Nephron (organoid): ENCODE measurements at regions not wholly inside any gene's neighbourhood (a gene's known extent, or its start where the extent isn't known, plus 50 kb on each side); places are given as distances from the start of the nearest gene placed in this dataset.

Experiments used
- H3K27ac Mint-ChIP-seq, 3 experiments: 2 replicates each; pipeline ENCODE4 v1.8.0; 2020; ENCODE audit warnings: mixed read lengths in 3 of 3, mild to moderate bottlenecking in 2 of 3, moderate library complexity in 1 of 3
- H3K27me3 Mint-ChIP-seq: 2 replicates; pipeline ENCODE4 v1.8.0; 2021; ENCODE audit warnings: low read depth, mild to moderate bottlenecking, moderate library complexity, mixed read lengths
- H3K36me3 Mint-ChIP-seq: 2 replicates; pipeline ENCODE4 v1.8.0; 2020; ENCODE audit warnings: low read depth, mixed read lengths
- H3K4me1 Mint-ChIP-seq: 2 replicates; pipeline ENCODE4 v1.8.0; 2020; ENCODE audit warnings: mixed read lengths
- H3K4me3 Mint-ChIP-seq, 3 experiments: 2 replicates each; pipeline ENCODE4 v1.8.0; 2020; ENCODE audit warnings: mild to moderate bottlenecking in 3 of 3, mixed read lengths in 3 of 3, moderate library complexity in 2 of 3
- H3K9me3 Mint-ChIP-seq: 2 replicates; pipeline ENCODE4 v1.8.0; 2020; ENCODE audit warnings: mixed read lengths
- TF ChIP-seq, protein P1 (sequence below), 3 experiments: fragments of 200-600 bp; sonication (generic); IDR thresholded peaks; one replicate each; pipeline ENCODE4 v1.5.0; 2021; ENCODE audit warnings: antibody characterized with exemption in 3 of 3; ENCODE audit not compliant: unreplicated experiment in 3 of 3

- Mint-ChIP-seq H3K4me1 (peaks cover 32% of the 10 kb centered on the region), H3K9me3 (no peaks in the 10 kb centered on the region), H3K36me3 (no peaks in the 10 kb centered on the region), H3K27ac (peak overlapping the region in 1 of 3 experiments; percentile 39), H3K4me3 (no peak overlapping the region), H3K27me3 (no peaks in the 10 kb centered on the region)
- TF ChIP-seq, protein P1, sequence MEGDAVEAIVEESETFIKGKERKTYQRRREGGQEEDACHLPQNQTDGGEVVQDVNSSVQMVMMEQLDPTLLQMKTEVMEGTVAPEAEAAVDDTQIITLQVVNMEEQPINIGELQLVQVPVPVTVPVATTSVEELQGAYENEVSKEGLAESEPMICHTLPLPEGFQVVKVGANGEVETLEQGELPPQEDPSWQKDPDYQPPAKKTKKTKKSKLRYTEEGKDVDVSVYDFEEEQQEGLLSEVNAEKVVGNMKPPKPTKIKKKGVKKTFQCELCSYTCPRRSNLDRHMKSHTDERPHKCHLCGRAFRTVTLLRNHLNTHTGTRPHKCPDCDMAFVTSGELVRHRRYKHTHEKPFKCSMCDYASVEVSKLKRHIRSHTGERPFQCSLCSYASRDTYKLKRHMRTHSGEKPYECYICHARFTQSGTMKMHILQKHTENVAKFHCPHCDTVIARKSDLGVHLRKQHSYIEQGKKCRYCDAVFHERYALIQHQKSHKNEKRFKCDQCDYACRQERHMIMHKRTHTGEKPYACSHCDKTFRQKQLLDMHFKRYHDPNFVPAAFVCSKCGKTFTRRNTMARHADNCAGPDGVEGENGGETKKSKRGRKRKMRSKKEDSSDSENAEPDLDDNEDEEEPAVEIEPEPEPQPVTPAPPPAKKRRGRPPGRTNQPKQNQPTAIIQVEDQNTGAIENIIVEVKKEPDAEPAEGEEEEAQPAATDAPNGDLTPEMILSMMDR (IDR thresholded peaks at IDR 0.05; ENCODE audit: unreplicated experiment in 3 of 3) = no peak
Measured at GRCh38 chr6:154594496-154595198, 84.2 kb upstream of the CNKSR3 start.

- Mint-ChIP-seq H3K27ac (peak overlapping the region in 2 of 3 experiments; percentile 35 to 39), H3K36me3 (no peaks in the 10 kb centered on the region), H3K9me3 (no peaks in the 10 kb centered on the region), H3K4me1 (peaks cover 32% of the 10 kb centered on the region), H3K4me3 (no peak overlapping the region), H3K27me3 (no peaks in the 10 kb centered on the region)
- TF ChIP-seq, protein P1 (IDR thresholded peaks at IDR 0.05; ENCODE audit: unreplicated experiment in 3 of 3) = no peak
Measured at GRCh38 chr6:154595538-154595937, 85.1 kb upstream of the CNKSR3 start.

DNA sequence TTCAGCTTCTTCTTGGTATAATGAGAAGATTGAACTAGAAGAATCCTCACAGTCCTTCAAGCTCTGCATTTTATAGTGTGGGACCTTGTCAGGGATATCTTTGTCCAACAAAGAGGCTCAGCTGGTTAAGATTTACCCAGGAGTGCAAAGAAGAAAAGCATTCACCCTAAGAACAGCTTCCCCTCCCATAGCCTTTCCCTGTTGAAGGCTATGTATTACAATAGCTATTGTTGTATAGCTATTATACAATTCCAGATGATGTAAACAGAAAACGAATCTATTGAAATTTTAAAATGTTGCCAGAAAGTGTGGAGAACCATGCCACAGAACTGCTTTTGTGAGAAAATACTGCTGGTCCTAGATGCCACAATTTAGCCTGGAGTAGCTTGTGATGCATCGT is 85.5 kb upstream of the CNKSR3 start:
- H3K4me3 Mint-ChIP-seq = no peak overlapping the region
- peak overlapping the region in 1 of 3 experiments; percentile 35 for H3K27ac Mint-ChIP-seq
- H3K9me3 Mint-ChIP-seq = no peaks in the 10 kb centered on the region
- no peaks in the 10 kb centered on the region for H3K36me3 Mint-ChIP-seq
- TF ChIP-seq, protein P1 (IDR thresholded peaks at IDR 0.05; ENCODE audit: unreplicated experiment in 3 of 3) = no peak
- peaks cover 31% of the 10 kb centered on the region for H3K4me1 Mint-ChIP-seq
- H3K27me3 Mint-ChIP-seq = no peaks in the 10 kb centered on the region

DNA sequence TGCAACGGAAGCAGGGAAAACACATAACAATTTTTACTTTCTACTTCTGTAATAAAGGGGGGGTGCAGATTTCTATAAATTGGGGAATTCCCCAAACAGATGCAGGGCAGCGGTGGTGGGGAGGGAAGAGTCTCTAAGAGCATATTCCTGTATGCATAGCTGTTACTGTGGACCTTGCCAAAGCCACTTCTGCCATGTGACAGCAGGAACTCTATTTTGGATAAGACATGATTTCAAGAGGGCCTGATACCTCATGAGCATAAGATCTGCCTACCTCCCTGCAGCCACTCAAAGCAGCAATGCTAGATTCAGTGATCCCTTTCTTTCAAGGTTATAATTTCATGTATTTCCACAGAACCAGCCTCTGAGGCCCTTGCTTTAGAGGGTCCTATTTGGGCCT is 86.2 kb upstream of the CNKSR3 start:
- Mint-ChIP-seq H3K27me3 (no peaks in the 10 kb centered on the region), H3K36me3 (no peaks in the 10 kb centered on the region), H3K4me3 (no peak overlapping the region), H3K9me3 (no peaks in the 10 kb centered on the region), H3K4me1 (peaks cover 27% of the 10 kb centered on the region), H3K27ac (no peak overlapping the region)
- TF ChIP-seq, protein P1 (IDR thresholded peaks at IDR 0.05; ENCODE audit: unreplicated experiment in 3 of 3) = no peak

- Mint-ChIP-seq H3K9me3 (no peaks in the 10 kb centered on the region), H3K4me1 (peaks cover 21% of the 10 kb centered on the region), H3K27ac (peak overlapping the region in 1 of 3 experiments; percentile 10), H3K4me3 (no peak overlapping the region), H3K36me3 (no peaks in the 10 kb centered on the region), H3K27me3 (no peaks in the 10 kb centered on the region)
- TF ChIP-seq, protein P1 (IDR thresholded peaks at IDR 0.05; ENCODE audit: unreplicated experiment in 3 of 3) = no peak
Measured at GRCh38 chr6:154598399-154598798, 87.9 kb upstream of the CNKSR3 start.

GRCh38 chr6:154602296-154602695 is 91.8 kb upstream of the CNKSR3 start:
- TF ChIP-seq, protein P1 (IDR thresholded peaks at IDR 0.05; ENCODE audit: unreplicated experiment in 3 of 3) = no peak
- Mint-ChIP-seq H3K36me3 (no peaks in the 10 kb centered on the region), H3K9me3 (no peaks in the 10 kb centered on the region), H3K4me3 (no peak overlapping the region), H3K27ac (peak overlapping the region; percentile 48 to 60 (median 60)), H3K4me1 (peaks cover 17% of the 10 kb centered on the region), H3K27me3 (peaks cover 7% of the 10 kb centered on the region)
